ENCODE measurements at regions not wholly inside any gene's neighbourhood (a gene's known extent, or its start where the extent isn't known, plus 50 kb on each side); places are given as distances from the start of the nearest gene placed in this dataset.

DNA sequence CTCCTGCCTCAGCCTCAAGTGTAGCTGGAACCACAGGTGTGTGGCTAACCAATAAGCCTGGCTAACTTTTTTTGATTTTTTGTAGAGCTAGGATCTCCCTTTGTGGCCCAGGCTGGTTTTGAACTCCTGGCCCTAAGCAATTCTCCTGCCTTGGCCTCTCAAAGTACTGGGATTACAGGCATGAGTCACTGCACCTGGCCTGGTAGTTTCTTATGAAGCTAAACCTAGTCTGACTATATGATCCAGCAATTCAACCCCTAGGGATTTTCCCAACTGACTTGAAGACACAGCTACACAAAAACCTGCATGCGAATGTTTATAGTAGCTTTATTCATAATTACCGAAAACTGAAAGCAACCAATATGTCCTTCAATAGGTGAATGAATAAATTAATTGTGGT lies 176.2 kb upstream of the IRX3 start:
- Histone ChIP-seq H3K4me1 (ENCODE audit: control insufficient read depth, insufficient read depth, low read length) (peaks cover 23% of the 10 kb centered on the region), H3K4me3 (ENCODE audit: low read depth, low read length) (no peak overlapping the region), H3K27ac (ENCODE audit: low read depth, low read length) (no peak overlapping the region), H3K27me3 (ENCODE audit: control insufficient read depth, insufficient read depth, low read length) (no peaks in the 10 kb centered on the region), H3K36me3 (ENCODE audit: control insufficient read depth, insufficient read depth, low read length) (no peaks in the 10 kb centered on the region), H3K9me3 (ENCODE audit: control insufficient read depth, insufficient read depth, low read length) (peaks cover 7% of the 10 kb centered on the region; the same call in 1 of the 2 replicates), H3K9ac (ENCODE audit: low read depth, low read length) (no peak overlapping the region)

DNA sequence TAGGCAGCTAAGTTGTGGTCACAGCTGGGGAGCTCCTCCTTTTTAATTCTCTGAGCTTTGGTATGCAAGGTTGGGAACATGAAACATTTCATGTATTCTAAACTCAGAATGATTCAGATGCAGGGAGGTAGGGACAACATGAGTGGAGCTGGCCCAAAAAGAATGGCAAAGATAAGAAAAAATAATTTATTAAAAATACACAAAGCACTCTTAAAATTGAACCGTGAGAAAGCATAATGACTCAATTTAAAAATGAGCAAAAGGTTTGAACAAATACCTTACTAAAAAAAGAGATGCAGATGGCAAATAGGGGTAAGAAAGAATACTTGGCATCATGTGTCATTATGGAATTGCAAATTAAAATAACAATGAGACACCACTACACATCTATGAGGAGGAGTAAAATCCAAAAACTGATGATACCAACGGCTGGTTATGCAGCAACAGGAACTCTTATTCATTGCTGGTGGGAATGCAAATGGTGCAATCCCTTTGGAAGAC lies 175.6 kb upstream of the IRX3 start:
- Histone ChIP-seq H3K27ac (ENCODE audit: low read depth, low read length) (no peak overlapping the region), H3K4me1 (ENCODE audit: control insufficient read depth, insufficient read depth, low read length) (peaks cover 23% of the 10 kb centered on the region), H3K9me3 (ENCODE audit: control insufficient read depth, insufficient read depth, low read length) (peaks cover 7% of the 10 kb centered on the region; the same call in 1 of the 2 replicates), H3K4me3 (ENCODE audit: low read depth, low read length) (no peak overlapping the region), H3K27me3 (ENCODE audit: control insufficient read depth, insufficient read depth, low read length) (no peaks in the 10 kb centered on the region), H3K36me3 (ENCODE audit: control insufficient read depth, insufficient read depth, low read length) (no peaks in the 10 kb centered on the region), H3K9ac (ENCODE audit: low read depth, low read length) (no peak overlapping the region)

DNA sequence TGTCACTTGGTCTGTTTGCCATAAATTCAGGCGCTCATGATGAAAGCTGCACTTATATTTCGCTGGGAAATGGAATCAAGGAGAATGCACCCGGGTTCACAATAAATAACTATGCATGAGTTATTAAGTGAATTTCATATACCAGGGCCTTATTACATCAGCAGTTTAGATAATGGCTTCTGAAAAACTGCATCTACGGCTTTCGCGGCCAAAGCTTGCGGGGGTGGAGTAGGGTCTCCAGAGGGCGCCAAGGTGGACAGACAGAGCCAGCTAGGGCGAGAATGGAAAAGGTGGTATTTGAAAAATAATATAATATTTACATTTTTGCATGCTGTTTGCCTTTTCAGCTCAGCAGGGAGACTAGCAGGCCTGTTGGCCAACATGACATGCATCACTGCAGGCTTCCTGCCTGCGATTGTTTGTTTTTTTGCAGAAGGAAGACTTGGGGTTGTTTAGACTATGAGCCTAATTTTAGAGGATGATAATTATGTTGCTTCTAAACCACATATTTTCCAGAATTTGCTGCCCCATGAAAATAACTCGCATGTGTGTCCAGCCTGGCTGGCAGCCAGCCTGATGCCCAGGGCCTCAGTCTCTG lies 173.8 kb upstream of the IRX3 start:
- Histone ChIP-seq H3K36me3 (ENCODE audit: control insufficient read depth, insufficient read depth, low read length) (no peaks in the 10 kb centered on the region), H3K9ac (ENCODE audit: low read depth, low read length) (no peak overlapping the region), H3K27me3 (ENCODE audit: control insufficient read depth, insufficient read depth, low read length) (no peaks in the 10 kb centered on the region), H3K4me1 (ENCODE audit: control insufficient read depth, insufficient read depth, low read length) (peaks cover 25% of the 10 kb centered on the region), H3K9me3 (ENCODE audit: control insufficient read depth, insufficient read depth, low read length) (peaks cover 7% of the 10 kb centered on the region; the same call in 1 of the 2 replicates), H3K4me3 (ENCODE audit: low read depth, low read length) (no peak overlapping the region), H3K27ac (ENCODE audit: low read depth, low read length) (no peak overlapping the region)

DNA sequence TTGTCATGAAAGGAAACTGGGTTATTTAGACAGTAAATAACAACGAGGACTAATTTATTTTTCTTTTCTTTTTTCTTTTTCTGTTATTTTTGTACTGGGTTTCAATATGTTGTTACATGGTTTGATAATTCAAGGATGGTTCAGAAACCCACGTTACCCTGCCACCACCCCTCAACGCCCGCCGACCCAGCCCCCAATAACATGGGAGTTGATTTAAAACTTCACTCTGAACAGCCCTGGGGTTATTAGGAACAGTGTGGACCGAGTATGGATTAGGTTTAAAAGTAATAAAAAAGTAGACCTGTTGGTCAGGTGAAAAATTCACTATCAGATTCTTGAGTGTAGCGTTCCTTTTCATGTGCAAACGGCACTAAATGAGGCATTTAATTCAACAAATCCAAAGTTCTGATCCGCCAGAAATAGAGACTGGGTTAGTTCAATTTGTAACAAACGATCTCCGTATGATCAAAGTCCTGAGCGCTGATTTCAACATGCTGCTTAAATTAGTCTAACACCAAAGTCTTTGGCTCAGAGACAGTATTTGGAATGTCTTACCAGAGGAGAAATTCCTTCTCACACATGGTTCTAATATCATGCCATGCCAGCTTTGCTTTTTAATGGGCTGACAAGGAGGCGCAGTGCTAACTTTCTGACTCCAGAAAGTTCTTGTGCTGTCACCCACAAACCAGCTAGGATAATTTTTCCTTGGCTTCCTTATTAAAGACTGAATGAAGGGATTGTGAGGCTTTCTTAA lies 173.1 kb upstream of the IRX3 start:
- H3K9me3 ChIP-seq (ENCODE audit: control insufficient read depth, insufficient read depth, low read length): 0 out of 2 replicates have a peak, but pooled peaks cover 4% of the 10 kb centered on the region
- H3K4me1 ChIP-seq (ENCODE audit: control insufficient read depth, insufficient read depth, low read length): peaks cover 28% of the 10 kb centered on the region
- no peak overlapping the region for H3K9ac ChIP-seq (ENCODE audit: low read depth, low read length)
- no peak overlapping the region for H3K27ac ChIP-seq (ENCODE audit: low read depth, low read length)
- H3K27me3 ChIP-seq (ENCODE audit: control insufficient read depth, insufficient read depth, low read length): no peaks in the 10 kb centered on the region
- no peak overlapping the region for H3K4me3 ChIP-seq (ENCODE audit: low read depth, low read length)
- H3K36me3 ChIP-seq (ENCODE audit: control insufficient read depth, insufficient read depth, low read length): no peaks in the 10 kb centered on the region

DNA sequence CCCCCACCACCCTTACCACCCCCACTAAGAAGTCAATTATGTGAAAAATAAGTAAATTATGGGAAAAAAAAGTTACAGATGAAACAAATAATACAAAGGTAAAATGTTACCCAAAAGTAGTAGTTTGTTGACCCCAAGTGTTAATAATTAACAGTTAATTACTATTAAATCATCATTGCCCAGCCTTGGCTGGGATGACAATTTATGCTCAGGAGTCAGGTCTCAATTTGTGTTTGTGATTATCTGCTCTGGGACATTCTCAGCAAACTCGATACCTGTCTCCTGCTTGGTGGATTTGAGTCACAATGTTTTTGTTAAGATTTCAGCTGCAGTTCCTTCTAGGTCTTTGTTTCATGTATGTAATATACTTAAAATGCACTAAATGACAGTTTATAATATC lies 172.3 kb upstream of the IRX3 start:
- no peak overlapping the region for H3K27ac ChIP-seq (ENCODE audit: low read depth, low read length)
- H3K4me1 ChIP-seq (ENCODE audit: control insufficient read depth, insufficient read depth, low read length): peaks cover 28% of the 10 kb centered on the region

DNA sequence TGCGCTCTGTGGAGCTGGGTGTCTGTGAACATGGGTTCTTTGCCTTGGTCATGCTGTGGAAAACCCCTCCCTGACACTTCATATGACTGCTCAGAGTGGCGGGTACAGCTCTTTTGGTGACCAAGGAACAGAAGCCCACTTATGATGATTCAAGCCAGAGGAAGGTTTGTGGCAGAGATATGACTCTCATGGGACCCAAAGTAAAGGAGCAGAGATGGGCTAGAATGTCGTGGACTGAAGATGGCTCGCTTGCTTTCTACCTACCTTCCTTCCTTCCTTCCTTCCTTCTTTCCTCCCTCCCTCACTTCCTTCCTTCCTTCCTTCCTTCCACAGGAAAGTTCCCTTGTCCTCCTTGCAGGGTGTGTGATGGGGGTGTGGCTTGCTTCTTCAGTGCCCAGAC lies 169.7 kb upstream of the IRX3 start:
- Histone ChIP-seq H3K4me1 (ENCODE audit: control insufficient read depth, insufficient read depth, low read length) (peaks cover 20% of the 10 kb centered on the region), H3K36me3 (ENCODE audit: control insufficient read depth, insufficient read depth, low read length) (no peaks in the 10 kb centered on the region), H3K9ac (ENCODE audit: low read depth, low read length) (no peak overlapping the region), H3K9me3 (ENCODE audit: control insufficient read depth, insufficient read depth, low read length) (no peaks in the 10 kb centered on the region), H3K27ac (ENCODE audit: low read depth, low read length) (no peak overlapping the region), H3K4me3 (ENCODE audit: low read depth, low read length) (no peak overlapping the region), H3K27me3 (ENCODE audit: control insufficient read depth, insufficient read depth, low read length) (no peaks in the 10 kb centered on the region)

More for the DNA sequence above, 172.3 kb upstream of the IRX3 start:
- no peaks in the 10 kb centered on the region for H3K36me3 ChIP-seq (ENCODE audit: control insufficient read depth, insufficient read depth, low read length)
- H3K4me3 ChIP-seq (ENCODE audit: low read depth, low read length): no peak overlapping the region
- H3K9ac ChIP-seq (ENCODE audit: low read depth, low read length): no peak overlapping the region
- no peaks in the 10 kb centered on the region for H3K27me3 ChIP-seq (ENCODE audit: control insufficient read depth, insufficient read depth, low read length)
- H3K9me3 ChIP-seq (ENCODE audit: control insufficient read depth, insufficient read depth, low read length): 0 out of 2 replicates have a peak, but pooled peaks cover 4% of the 10 kb centered on the region

DNA sequence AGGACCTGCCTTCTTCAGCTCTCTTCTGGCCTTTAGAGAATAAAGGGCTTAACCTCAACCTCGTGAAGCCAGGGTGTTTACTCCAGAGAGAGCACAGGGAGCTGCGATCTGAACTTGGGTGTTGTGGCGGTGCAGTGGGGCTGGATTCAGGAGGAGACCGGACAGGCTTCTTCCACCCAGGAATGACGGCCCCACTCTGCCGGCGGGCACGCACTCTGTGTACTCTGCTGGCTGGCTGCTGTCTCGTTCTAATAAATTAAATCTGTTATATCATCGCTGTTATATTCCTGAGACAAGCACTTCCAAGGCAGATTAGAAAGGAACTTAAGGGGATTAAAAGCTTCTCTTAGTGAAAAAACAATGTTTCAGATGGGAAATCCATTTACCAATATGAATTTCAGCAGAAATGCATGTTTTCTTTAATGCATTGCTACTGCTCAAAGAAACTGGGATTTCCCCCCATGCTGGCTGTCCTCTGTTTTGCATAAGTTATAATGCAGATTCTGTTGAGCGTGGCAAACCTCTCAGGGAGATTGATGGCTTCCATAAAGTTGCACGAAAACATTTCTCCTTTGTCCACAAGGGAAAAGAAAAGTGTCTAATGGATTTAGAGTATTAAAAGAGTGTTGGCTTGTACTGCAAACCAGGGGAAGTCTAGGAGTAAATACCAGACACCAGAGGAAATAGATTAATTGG lies 168.6 kb upstream of the IRX3 start:
- H3K4me3 ChIP-seq (ENCODE audit: low read depth, low read length): no peak overlapping the region
- H3K9me3 ChIP-seq (ENCODE audit: control insufficient read depth, insufficient read depth, low read length): no peaks in the 10 kb centered on the region
- H3K27me3 ChIP-seq (ENCODE audit: control insufficient read depth, insufficient read depth, low read length): no peaks in the 10 kb centered on the region
- no peak overlapping the region for H3K27ac ChIP-seq (ENCODE audit: low read depth, low read length)
- H3K36me3 ChIP-seq (ENCODE audit: control insufficient read depth, insufficient read depth, low read length): no peaks in the 10 kb centered on the region
- H3K9ac ChIP-seq (ENCODE audit: low read depth, low read length): no peak overlapping the region
- peaks cover 12% of the 10 kb centered on the region for H3K4me1 ChIP-seq (ENCODE audit: control insufficient read depth, insufficient read depth, low read length)

DNA sequence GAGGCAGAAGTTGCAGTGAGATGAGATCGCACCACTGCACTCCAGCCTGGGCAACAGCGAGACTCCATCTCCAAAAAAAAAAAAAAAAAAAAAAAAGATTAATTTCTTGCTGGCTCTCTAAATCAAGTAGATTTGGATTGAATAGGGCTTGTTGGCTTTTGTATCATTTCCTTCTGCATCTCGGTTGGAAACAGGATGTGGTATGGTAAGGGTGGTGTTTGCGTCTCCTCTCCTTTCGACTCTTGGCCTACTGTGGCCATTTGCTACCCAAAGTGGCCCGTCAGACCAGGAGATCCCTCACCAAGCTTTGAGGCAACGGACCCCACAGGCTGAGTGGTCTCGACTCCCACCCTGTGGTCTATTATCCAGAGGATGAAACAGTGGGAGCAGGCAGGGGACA lies 168.0 kb upstream of the IRX3 start:
- no peak overlapping the region for H3K9ac ChIP-seq (ENCODE audit: low read depth, low read length)
- H3K27ac ChIP-seq (ENCODE audit: low read depth, low read length): no peak overlapping the region
- no peaks in the 10 kb centered on the region for H3K27me3 ChIP-seq (ENCODE audit: control insufficient read depth, insufficient read depth, low read length)
- no peak overlapping the region for H3K4me3 ChIP-seq (ENCODE audit: low read depth, low read length)
- peaks cover 7% of the 10 kb centered on the region for H3K4me1 ChIP-seq (ENCODE audit: control insufficient read depth, insufficient read depth, low read length)
- no peaks in the 10 kb centered on the region for H3K9me3 ChIP-seq (ENCODE audit: control insufficient read depth, insufficient read depth, low read length)
- H3K36me3 ChIP-seq (ENCODE audit: control insufficient read depth, insufficient read depth, low read length): no peaks in the 10 kb centered on the region

DNA sequence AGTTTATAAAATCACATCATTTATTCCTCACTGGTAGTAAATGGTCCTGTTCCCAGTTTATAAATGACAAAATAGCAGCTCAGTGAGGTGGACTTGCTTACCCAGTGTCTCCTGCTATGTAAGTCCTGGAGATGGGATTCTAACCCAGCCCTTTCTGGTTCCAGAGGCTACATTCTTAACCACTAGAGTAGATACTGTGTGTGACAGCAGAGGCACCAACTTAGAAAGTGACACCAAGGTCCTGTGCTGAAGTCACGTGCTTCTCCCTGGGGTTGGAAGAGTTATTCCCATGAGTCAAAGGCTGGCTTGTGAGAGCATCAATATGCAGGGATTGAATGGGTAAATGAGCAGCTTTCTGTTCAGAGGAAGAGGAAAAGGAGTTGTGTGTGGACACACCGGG lies 167.3 kb upstream of the IRX3 start:
- Histone ChIP-seq H3K4me3 (ENCODE audit: low read depth, low read length) (no peak overlapping the region), H3K4me1 (ENCODE audit: control insufficient read depth, insufficient read depth, low read length) (peaks cover 5% of the 10 kb centered on the region; the same call in 1 of the 2 replicates), H3K36me3 (ENCODE audit: control insufficient read depth, insufficient read depth, low read length) (no peaks in the 10 kb centered on the region), H3K27me3 (ENCODE audit: control insufficient read depth, insufficient read depth, low read length) (no peaks in the 10 kb centered on the region), H3K9me3 (ENCODE audit: control insufficient read depth, insufficient read depth, low read length) (no peaks in the 10 kb centered on the region), H3K9ac (ENCODE audit: low read depth, low read length) (no peak overlapping the region), H3K27ac (ENCODE audit: low read depth, low read length) (no peak overlapping the region)

DNA sequence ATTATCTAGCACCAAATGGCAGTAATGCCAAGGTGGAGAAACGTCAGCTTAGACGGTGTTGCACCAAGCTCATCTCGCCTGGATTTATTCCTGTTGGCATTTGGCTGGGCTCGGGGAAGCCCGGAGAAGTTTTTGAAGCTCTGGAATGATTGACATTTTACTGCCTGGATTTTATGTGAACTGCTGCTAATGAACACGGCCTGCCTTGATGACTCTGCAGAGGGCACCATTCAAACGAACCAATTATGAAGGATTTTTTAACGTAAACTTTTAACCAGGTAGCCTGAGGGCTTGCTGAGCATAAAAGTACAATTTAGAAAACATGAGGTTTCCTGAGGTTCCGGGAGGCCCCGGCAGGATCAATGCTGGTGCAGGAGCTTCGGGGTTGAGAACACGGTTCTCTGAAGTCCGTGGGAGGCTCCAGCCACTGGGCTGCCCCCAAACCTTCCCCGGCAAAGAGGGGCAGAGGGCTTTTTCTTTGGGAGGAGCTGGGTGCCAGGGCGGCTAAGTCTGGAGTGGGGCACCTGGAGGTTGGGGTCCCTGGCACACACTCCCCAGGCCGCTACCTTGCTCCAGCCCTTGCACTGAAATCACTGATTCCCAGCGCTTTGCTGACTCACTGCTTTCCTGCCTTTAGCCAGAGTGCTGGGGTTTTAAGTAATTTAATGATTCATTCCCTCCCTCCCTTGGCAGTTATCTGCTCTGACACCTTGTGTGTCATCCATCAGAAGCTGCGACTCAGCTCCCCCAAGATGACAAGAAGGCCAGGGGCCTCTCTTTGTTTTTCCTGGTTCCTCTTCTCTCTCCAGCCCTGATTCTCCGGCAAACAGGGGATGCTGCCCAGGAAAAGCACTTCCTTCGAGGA lies 161.2 kb upstream of the IRX3 start:
- Histone ChIP-seq H3K9ac (ENCODE audit: low read depth, low read length) (no peak overlapping the region), H3K27ac (ENCODE audit: low read depth, low read length) (no peak overlapping the region), H3K27me3 (ENCODE audit: control insufficient read depth, insufficient read depth, low read length) (no peaks in the 10 kb centered on the region), H3K4me1 (ENCODE audit: control insufficient read depth, insufficient read depth, low read length) (no peaks in the 10 kb centered on the region), H3K9me3 (ENCODE audit: control insufficient read depth, insufficient read depth, low read length) (no peaks in the 10 kb centered on the region), H3K4me3 (ENCODE audit: low read depth, low read length) (no peak overlapping the region), H3K36me3 (ENCODE audit: control insufficient read depth, insufficient read depth, low read length) (no peaks in the 10 kb centered on the region)

Data from HUES48 (cell line).